Panc1 (cell line): ENCODE measurements at regions not wholly inside any gene's neighbourhood (a gene's known extent, or its start where the extent isn't known, plus 50 kb on each side); places are given as distances from the start of the nearest gene placed in this dataset.

Experiments used
- ATAC-seq: fragments of 200-7000 bp; cut with Tn5 transposase; 2 replicates; pipeline ENCODE4 v1.9.1; 2020; ENCODE audit warnings: mild to moderate bottlenecking, moderate library complexity
- BruUV-seq: library from RNA; stranded (reverse); fragments of 400-500 nt; replicated peaks from 2 replicates; lab custom pipeline; 2021; lab: Mats Ljungman, UMichigan
- CTCF ChIA-PET: fragments of 300-600 bp; sonication (Branson Sonifier 250); formaldehyde crosslinking; loops from one replicate; lab custom pipeline; 2022; ENCODE audit warnings: antibody characterized with exemption; lab: Charles Lee
- POLR2A ChIA-PET: fragments of 300-600 bp; sonication (Branson Sonifier 250); formaldehyde crosslinking; loops from one replicate; lab custom pipeline; 2022; ENCODE audit warnings: antibody characterized with exemption; lab: Charles Lee
- DNase-seq: peaks from one replicate; pipeline ENCODE4 v3.0.0-alpha.2; 2010; ENCODE audit warnings: low read depth, low spot score
- H3K27ac ChIP-seq: 2 replicates; pipeline ENCODE4 v1.5.1; 2011; ENCODE audit warnings: mild to moderate bottlenecking, low read length, inconsistent platforms
- H3K27me3 ChIP-seq: fragments of 200-500 bp; sonication (Bioruptor generic); 2 replicates; pipeline ENCODE4 v1.6.0; 2014; ENCODE audit warnings: low read length, inconsistent platforms; ENCODE audit not compliant: control insufficient read depth, insufficient read depth
- H3K36me3 ChIP-seq: fragments of 200-500 bp; sonication (Bioruptor generic); 2 replicates; pipeline ENCODE4 v1.5.1; 2014; ENCODE audit warnings: inconsistent platforms, mild to moderate bottlenecking, low read length, moderate library complexity; ENCODE audit not compliant: control insufficient read depth, insufficient read depth
- H3K4me1 ChIP-seq: 2 replicates; pipeline ENCODE4 v1.5.1; 2011; ENCODE audit warnings: inconsistent platforms, mild to moderate bottlenecking, low read length, moderate library complexity; ENCODE audit not compliant: control insufficient read depth, insufficient read depth
- H3K4me3 ChIP-seq, 2 experiments: 2 replicates each; pipeline ENCODE4 v1.5.1; 2011 to 2012; ENCODE audit warnings: low read depth in 2 of 2, low read length in 2 of 2, mild to moderate bottlenecking in 2 of 2, inconsistent platforms in 1 of 2, moderate library complexity in 1 of 2
- H3K9me3 ChIP-seq: fragments of 200-500 bp; sonication (Bioruptor generic); 2 replicates; pipeline ENCODE4 v1.5.1; 2014; ENCODE audit warnings: low read depth, mild to moderate bottlenecking, inconsistent platforms, low read length, moderate library complexity; ENCODE audit not compliant: control insufficient read depth, insufficient read depth
- CTCF ChIP-seq: fragments of 450-650 bp; IDR thresholded peaks from 2 replicates; pipeline ENCODE4 v1.5.1; 2017; ENCODE audit warnings: mild to moderate bottlenecking
- POLR2AphosphoS5 ChIP-seq: IDR thresholded peaks from 2 replicates; pipeline ENCODE4 v1.6.1; 2012; ENCODE audit warnings: mild to moderate bottlenecking, low read depth, low read length, moderate library complexity
- SIN3A ChIP-seq: IDR thresholded peaks from 2 replicates; pipeline ENCODE4 v1.6.1; 2012; ENCODE audit warnings: low read depth, mild to moderate bottlenecking, low read length, moderate library complexity, borderline replicate concordance; ENCODE audit not compliant: insufficient read depth
- TCF7L2 ChIP-seq: IDR thresholded peaks from 2 replicates; pipeline ENCODE4 v1.6.1; 2011; ENCODE audit warnings: mild to moderate bottlenecking, low read depth, low read length, inconsistent platforms
- in situ Hi-C: cut with HindIII; loops from 2 replicates; pipeline ENCODE4 v1.10.0; 2016; ENCODE audit warnings: low sequenced_read_pairs, low pct_unique_long_range_greater_than_20kb
- intact Hi-C: fragments of 100-400 bp; cut with micrococcal nuclease; formaldehyde crosslinking; loops from one replicate; pipeline ENCODE4 v1.10.0; 2022; ENCODE audit not compliant: unreplicated experiment
- TF ChIP-seq, protein P1 (sequence below), 2 experiments: IDR thresholded peaks; 2 replicates each; pipeline ENCODE4 v1.6.1; 2011 to 2012; ENCODE audit warnings: low read depth in 2 of 2, control low read depth in 1 of 2, low read length in 1 of 2, mild to moderate bottlenecking in 1 of 2, moderate library complexity in 1 of 2; ENCODE audit not compliant: insufficient read depth in 1 of 2

GRCh38 chr7:85328456-85328998 lies 141.7 kb upstream of the SEMA3D start:
- intact Hi-C loops (no loop called here), in situ Hi-C loops (no loop called here)
- Histone ChIP-seq H3K27ac (no peak overlapping the region), H3K4me3 (no peak overlapping the region), H3K36me3 (no peaks in the 10 kb centered on the region), H3K27me3 (no peaks in the 10 kb centered on the region), H3K9me3 (no peaks in the 10 kb centered on the region), H3K4me1 (no peaks in the 10 kb centered on the region)
- no TSS peak for BruUV-seq
- no peak for DNase-seq
- ChIA-PET POLR2A (no interaction called here), CTCF (no interaction called here)
- TF ChIP-seq POLR2AphosphoS5 (no peak), SIN3A (no peak), TCF7L2 (peak; percentile 50; the same call in 1 of the 2 replicates)
- ATAC-seq, result no peak

DNA sequence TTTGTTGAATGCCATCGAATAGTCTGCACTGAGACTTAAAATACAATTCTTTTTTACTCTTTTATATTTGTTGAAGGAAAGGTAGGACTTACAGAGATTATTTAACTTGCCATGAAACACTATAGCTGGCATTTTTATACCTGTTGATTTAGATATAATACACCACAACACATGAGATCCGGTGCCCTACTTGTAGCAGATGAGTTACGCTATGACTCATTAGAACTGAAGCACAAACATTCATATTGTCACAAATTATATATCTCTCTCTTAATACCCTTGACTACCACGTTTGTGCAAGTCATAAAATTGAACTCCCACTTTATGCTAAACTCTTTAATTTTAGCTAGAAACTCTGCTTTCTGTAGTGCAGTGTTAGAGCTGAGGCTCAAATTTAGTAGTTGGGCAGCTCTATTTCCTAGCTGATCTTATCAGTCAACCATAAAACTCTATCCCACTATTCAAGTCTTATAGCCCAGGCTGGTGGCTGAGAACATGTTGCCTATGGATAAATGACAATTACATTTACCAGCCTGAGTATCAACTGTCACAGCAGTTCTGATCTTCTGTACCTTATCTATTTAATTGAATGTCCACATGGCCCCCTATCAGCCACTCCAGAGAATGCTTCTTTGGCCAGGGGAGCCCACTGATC lies 137.4 kb upstream of the SEMA3D start:
- no peaks in the 10 kb centered on the region for H3K4me1 ChIP-seq
- no peaks in the 10 kb centered on the region for H3K9me3 ChIP-seq
- intact Hi-C loops, result no loop called here
- in situ Hi-C loops, result no loop called here
- ChIA-PET CTCF (no interaction called here), POLR2A (no interaction called here)
- H3K4me3 ChIP-seq, result no peak overlapping the region
- H3K27ac ChIP-seq, result no peak overlapping the region
- DNase-seq, result no peak
- H3K36me3 ChIP-seq, result no peaks in the 10 kb centered on the region
- TF ChIP-seq POLR2AphosphoS5 (no peak), TCF7L2 (no peak), SIN3A (no peak), CTCF (no peak)
- TF ChIP-seq, protein P1, sequence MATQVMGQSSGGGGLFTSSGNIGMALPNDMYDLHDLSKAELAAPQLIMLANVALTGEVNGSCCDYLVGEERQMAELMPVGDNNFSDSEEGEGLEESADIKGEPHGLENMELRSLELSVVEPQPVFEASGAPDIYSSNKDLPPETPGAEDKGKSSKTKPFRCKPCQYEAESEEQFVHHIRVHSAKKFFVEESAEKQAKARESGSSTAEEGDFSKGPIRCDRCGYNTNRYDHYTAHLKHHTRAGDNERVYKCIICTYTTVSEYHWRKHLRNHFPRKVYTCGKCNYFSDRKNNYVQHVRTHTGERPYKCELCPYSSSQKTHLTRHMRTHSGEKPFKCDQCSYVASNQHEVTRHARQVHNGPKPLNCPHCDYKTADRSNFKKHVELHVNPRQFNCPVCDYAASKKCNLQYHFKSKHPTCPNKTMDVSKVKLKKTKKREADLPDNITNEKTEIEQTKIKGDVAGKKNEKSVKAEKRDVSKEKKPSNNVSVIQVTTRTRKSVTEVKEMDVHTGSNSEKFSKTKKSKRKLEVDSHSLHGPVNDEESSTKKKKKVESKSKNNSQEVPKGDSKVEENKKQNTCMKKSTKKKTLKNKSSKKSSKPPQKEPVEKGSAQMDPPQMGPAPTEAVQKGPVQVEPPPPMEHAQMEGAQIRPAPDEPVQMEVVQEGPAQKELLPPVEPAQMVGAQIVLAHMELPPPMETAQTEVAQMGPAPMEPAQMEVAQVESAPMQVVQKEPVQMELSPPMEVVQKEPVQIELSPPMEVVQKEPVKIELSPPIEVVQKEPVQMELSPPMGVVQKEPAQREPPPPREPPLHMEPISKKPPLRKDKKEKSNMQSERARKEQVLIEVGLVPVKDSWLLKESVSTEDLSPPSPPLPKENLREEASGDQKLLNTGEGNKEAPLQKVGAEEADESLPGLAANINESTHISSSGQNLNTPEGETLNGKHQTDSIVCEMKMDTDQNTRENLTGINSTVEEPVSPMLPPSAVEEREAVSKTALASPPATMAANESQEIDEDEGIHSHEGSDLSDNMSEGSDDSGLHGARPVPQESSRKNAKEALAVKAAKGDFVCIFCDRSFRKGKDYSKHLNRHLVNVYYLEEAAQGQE (IDR thresholded peaks at IDR 0.05; ENCODE audit: insufficient read depth in 1 of 2, low read depth in 2 of 2, low read length in 1 of 2), result no peak
- no TSS peak for BruUV-seq
- H3K27me3 ChIP-seq, result no peaks in the 10 kb centered on the region
- ATAC-seq, result no peak

GRCh38 chr7:85322252-85322651 lies 135.4 kb upstream of the SEMA3D start:
- in situ Hi-C loops (no loop called here), intact Hi-C loops (no loop called here)
- ChIA-PET POLR2A (no interaction called here), CTCF (no interaction called here)
- ATAC-seq, result no peak
- Histone ChIP-seq H3K27me3 (no peaks in the 10 kb centered on the region), H3K9me3 (no peaks in the 10 kb centered on the region), H3K4me1 (no peaks in the 10 kb centered on the region), H3K27ac (no peak overlapping the region), H3K4me3 (no peak overlapping the region), H3K36me3 (no peaks in the 10 kb centered on the region)
- DNase-seq, result no peak
- no TSS peak for BruUV-seq
- TF ChIP-seq, protein P1 (IDR thresholded peaks at IDR 0.05; ENCODE audit: insufficient read depth in 1 of 2, low read depth in 2 of 2, low read length in 1 of 2), result no peak
- TF ChIP-seq CTCF, result no peak
- TF ChIP-seq TCF7L2, result no peak; the same call in 1 of the 2 replicates
- TF ChIP-seq SIN3A, result no peak
